ENCODE measurements at regions not wholly inside any gene's neighbourhood (a gene's known extent, or its start where the extent isn't known, plus 50 kb on each side); places are given as distances from the start of the nearest gene placed in this dataset.

GRCh38 chr6:153816366-153816765 lies 222.7 kb upstream of the OPRM1 start:
- H3K27me3 ChIP-seq = no peaks in the 10 kb centered on the region
- no peaks in the 10 kb centered on the region for H3K36me3 ChIP-seq
- TF ChIP-seq CTCF (IDR thresholded peaks at IDR 0.05; ENCODE audit: low read depth, low read length) = no peak
- no peak overlapping the region for H3K27ac ChIP-seq
- DNase-seq (ENCODE audit: low read depth in 1 of 2, low spot score in 1 of 2) = no peak
- H3K9me3 ChIP-seq (ENCODE audit: low read depth) = no peaks in the 10 kb centered on the region
- no peak overlapping the region for H3K4me3 ChIP-seq
- no peaks in the 10 kb centered on the region for H3K4me1 ChIP-seq (ENCODE audit: low read depth)

GRCh38 chr6:153814136-153814535 lies 224.9 kb upstream of the OPRM1 start:
- no peak for DNase-seq (ENCODE audit: low read depth in 1 of 2, low spot score in 1 of 2)

GRCh38 chr6:153804755-153805330 lies 234.2 kb upstream of the OPRM1 start:
- Histone ChIP-seq H3K27ac (no peak overlapping the region), H3K27me3 (no peaks in the 10 kb centered on the region), H3K4me1 (ENCODE audit: low read depth) (no peaks in the 10 kb centered on the region), H3K36me3 (no peaks in the 10 kb centered on the region), H3K9me3 (ENCODE audit: low read depth) (no peaks in the 10 kb centered on the region), H3K4me3 (no peak overlapping the region)
- no peak for TF ChIP-seq CTCF (IDR thresholded peaks at IDR 0.05; ENCODE audit: low read depth, low read length)
- DNase-seq (ENCODE audit: low read depth in 1 of 2, low spot score in 1 of 2) = no peak

More at GRCh38 chr6:153814136-153814535, 224.9 kb upstream of the OPRM1 start:
- Histone ChIP-seq H3K27me3 (no peaks in the 10 kb centered on the region), H3K9me3 (ENCODE audit: low read depth) (no peaks in the 10 kb centered on the region), H3K4me1 (ENCODE audit: low read depth) (no peaks in the 10 kb centered on the region), H3K36me3 (no peaks in the 10 kb centered on the region), H3K4me3 (no peak overlapping the region), H3K27ac (no peak overlapping the region)
- TF ChIP-seq CTCF (IDR thresholded peaks at IDR 0.05; ENCODE audit: low read depth, low read length) = no peak

GRCh38 chr6:153801917-153802316 lies 237.1 kb upstream of the OPRM1 start:
- Histone ChIP-seq H3K36me3 (no peaks in the 10 kb centered on the region), H3K27me3 (no peaks in the 10 kb centered on the region), H3K4me3 (no peak overlapping the region), H3K27ac (no peak overlapping the region), H3K9me3 (ENCODE audit: low read depth) (no peaks in the 10 kb centered on the region), H3K4me1 (ENCODE audit: low read depth) (no peaks in the 10 kb centered on the region)
- no peak for DNase-seq (ENCODE audit: low read depth in 1 of 2, low spot score in 1 of 2)
- no peak for TF ChIP-seq CTCF (IDR thresholded peaks at IDR 0.05; ENCODE audit: low read depth, low read length)

- TF ChIP-seq CTCF (IDR thresholded peaks at IDR 0.05; ENCODE audit: low read depth, low read length) = no peak
- DNase-seq (ENCODE audit: low read depth in 1 of 2, low spot score in 1 of 2) = no peak
- H3K4me1 ChIP-seq (ENCODE audit: low read depth) = no peaks in the 10 kb centered on the region
- no peak overlapping the region for H3K27ac ChIP-seq
- no peaks in the 10 kb centered on the region for H3K36me3 ChIP-seq
- no peak overlapping the region for H3K4me3 ChIP-seq
- no peaks in the 10 kb centered on the region for H3K9me3 ChIP-seq (ENCODE audit: low read depth)
- H3K27me3 ChIP-seq = no peaks in the 10 kb centered on the region
Measured at GRCh38 chr6:153800580-153801188, 238.4 kb upstream of the OPRM1 start.
